GM10248 (cell line): ENCODE measurements at regions not wholly inside any gene's neighbourhood (a gene's known extent, or its start where the extent isn't known, plus 50 kb on each side); places are given as distances from the start of the nearest gene placed in this dataset.

Source experiments
- CTCF ChIA-PET: fragments of 300-600 bp; sonication (Branson Sonifier 250); formaldehyde crosslinking; extraction: SDS; loops from one replicate; lab custom pipeline; 2021; ENCODE audit warnings: antibody characterized with exemption; lab: Yijun Ruan, JAX
- POLR2A ChIA-PET: fragments of 350-650 bp; sonication (Branson Sonifier 250); formaldehyde crosslinking; extraction: SDS; loops from one replicate; lab custom pipeline; 2020; ENCODE audit warnings: antibody characterized with exemption; lab: Yijun Ruan, JAX
- DNase-seq: peaks from one replicate; pipeline ENCODE4 v3.0.0; 2012; ENCODE audit errors: extremely low spot score
- TF ChIP-seq, protein P1 (sequence below): IDR thresholded peaks from 2 replicates; pipeline ENCODE4 v1.5.1; 2012; ENCODE audit warnings: mild to moderate bottlenecking, low read depth; ENCODE audit errors: extremely low read depth, missing control alignments, control extremely low read depth

DNA sequence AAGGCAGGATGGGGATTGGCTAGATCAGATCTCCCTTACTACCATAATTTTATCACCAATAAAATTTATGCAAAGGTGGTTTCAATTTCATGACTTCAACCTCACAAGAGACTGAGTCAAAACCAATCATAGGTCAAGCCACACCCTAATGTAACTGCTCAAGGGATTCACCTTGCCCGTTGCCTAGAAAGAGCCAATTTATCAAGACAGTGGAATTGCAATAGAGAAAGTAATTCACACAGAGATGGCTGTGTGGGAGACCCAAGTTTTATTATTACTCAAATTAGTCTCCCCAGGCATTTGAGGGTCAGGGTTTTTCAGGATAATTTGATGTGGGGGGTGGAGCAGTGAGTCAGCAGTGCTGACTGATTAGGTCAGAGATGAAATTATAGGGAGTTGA is 340.6 kb downstream of the RND3 start:
- POLR2A ChIA-PET = no interaction called here
- DNase-seq = no peak
- TF ChIP-seq, protein P1, sequence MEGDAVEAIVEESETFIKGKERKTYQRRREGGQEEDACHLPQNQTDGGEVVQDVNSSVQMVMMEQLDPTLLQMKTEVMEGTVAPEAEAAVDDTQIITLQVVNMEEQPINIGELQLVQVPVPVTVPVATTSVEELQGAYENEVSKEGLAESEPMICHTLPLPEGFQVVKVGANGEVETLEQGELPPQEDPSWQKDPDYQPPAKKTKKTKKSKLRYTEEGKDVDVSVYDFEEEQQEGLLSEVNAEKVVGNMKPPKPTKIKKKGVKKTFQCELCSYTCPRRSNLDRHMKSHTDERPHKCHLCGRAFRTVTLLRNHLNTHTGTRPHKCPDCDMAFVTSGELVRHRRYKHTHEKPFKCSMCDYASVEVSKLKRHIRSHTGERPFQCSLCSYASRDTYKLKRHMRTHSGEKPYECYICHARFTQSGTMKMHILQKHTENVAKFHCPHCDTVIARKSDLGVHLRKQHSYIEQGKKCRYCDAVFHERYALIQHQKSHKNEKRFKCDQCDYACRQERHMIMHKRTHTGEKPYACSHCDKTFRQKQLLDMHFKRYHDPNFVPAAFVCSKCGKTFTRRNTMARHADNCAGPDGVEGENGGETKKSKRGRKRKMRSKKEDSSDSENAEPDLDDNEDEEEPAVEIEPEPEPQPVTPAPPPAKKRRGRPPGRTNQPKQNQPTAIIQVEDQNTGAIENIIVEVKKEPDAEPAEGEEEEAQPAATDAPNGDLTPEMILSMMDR = no peak
- CTCF ChIA-PET = no interaction called here

DNA sequence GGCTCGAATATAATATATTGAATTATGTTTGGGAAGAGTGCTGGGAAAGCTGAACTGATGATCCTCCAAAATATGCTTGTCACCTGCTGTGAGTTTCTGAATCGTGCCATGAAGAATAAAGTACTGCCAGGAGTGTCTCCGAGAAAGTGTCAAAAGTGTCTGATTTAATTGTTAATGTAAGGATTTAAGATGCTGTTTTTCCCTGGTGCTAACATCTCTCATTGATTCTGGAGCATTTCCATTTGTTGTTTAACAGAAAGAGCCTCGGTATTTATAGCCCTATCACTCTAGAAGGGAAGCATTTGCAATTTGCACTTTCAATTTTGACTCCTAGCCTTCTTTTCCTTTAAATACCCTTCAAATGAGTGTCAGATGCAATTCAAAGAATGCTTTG is 342.2 kb downstream of the RND3 start:
- CTCF ChIA-PET = interaction anchor here (1.2 kb wide), 1 partner anchor 23 kb away, joined by 3 read pairs; no protein-coding TSS in a partner anchor
- POLR2A ChIA-PET = no interaction called here
- DNase-seq = no peak
- TF ChIP-seq, protein P1 = no peak

DNA sequence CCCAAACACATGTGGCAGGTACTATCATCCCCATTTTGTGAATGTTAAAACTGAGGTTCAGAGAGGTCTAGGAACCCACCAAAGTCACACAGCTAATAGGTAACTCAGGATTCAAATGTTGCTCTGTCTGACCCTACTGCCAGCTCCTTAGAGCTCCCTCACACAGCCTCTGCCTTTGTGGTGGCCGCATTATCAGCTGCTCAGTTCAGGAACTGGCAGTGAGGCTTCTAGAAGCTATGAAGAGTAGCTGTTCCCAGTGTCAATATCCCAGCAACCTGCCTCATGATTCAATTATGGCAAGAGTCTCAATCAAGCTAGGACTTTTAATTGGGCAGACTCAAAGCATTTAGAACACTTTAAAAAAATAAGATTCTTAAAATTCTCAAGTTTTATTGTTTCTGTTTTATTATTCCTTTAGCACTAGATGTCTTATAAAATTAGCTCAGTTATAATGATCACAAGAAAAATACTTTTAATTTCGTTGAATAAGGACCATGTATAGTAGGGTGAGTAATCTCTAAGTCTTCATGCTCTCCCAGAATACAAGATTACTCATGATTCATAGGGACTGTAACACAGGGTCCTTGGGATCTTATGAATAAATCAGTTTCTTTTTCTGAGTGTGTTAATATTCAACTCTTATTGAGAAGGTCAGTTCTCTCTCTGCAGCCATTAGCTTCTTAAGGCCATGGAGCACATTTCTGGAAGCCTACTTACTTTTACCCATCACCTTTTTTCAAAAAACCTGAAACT is 342.7 kb downstream of the RND3 start:
- ChIA-PET CTCF (interaction anchor here (1.2 to 1.3 kb wide), 2 partner anchors 10 to 16 kb away, joined by 4 read pairs; no protein-coding TSS in a partner anchor), POLR2A (no interaction called here)
- no peak for DNase-seq
- TF ChIP-seq, protein P1 = no peak

DNA sequence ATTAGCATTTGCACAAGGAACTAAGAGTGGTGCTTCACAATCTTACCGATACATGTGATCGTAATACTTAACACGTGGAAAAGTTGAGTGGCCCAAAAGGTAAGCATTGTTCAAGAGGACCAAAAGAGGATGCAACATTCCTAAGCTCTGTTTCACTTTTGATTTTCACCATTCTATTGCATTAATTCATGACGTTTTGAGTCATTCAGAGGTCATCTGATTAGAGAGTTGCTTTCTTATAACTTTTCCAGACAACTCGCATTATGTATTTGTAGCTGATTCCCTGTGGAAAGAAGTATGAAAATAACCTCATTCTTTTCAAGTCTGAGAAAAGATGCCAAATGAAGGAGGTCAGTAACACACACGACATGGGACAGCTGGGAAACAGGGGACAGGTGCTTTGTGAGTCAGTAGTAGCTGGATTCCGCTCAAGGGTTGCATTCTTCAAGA is 344.4 kb downstream of the RND3 start:
- TF ChIP-seq, protein P1 = no peak
- ChIA-PET CTCF (interaction anchor here (0.9 kb wide), 1 partner anchor 12 kb away, joined by 4 read pairs; no protein-coding TSS in a partner anchor), POLR2A (no interaction called here)
- no peak for DNase-seq

DNA sequence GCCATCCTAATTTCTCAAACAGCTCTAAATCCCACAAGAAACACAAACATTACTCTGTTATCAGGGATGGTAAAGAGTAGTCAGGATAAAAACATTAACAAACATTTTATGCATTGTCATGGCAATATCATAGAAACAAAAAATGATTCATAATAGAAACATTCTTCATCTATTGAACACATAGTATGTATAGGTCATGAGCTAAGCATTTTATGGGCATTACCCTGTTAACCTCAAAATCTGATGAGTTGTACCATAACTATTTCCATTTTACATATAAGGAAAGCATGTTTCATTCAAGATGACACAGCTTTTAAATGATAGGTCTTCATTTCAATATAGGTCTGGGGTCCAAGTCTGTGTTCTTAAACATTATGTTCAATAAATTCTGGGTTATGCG is 344.9 kb downstream of the RND3 start:
- CTCF ChIA-PET = interaction anchor here (0.9 kb wide), 1 partner anchor 13 kb away, joined by 4 read pairs; no protein-coding TSS in a partner anchor
- no peak for DNase-seq
- TF ChIP-seq, protein P1 = no peak
- POLR2A ChIA-PET = no interaction called here

DNA sequence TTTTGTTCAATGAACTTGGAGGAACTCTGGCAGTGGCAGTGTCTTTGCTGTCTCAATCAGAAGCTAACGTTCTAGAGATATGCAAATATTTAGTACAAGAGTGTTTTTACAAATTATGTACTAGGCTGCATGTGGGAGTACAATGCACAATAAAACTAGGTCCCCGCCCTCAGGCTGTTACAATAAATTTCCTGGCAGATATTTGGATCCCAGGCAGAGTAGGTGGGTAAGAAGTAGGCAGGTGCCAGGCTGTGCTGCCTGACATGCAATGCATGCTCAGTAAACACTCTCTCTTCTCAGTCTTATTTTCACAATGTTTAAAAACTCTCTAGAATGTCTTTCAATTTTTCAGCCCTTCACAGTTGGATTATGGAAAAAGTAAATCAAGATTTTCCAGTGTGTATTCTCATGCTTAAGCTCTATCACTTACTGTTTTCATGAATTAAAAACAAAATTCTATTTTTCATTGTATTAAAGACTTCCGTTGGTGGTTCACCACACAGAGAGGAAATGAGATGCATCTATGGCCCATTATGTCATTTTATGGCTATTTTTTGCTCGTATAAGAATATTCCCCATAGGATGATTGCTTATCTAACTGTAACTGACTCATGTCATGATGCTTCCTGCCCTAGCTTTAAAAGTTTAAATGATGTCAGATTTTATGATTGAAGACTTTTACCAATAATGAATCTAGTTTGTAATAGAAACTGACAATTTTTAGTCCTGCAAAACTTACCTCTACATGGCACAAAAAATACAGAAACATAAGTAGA is 346.1 kb downstream of the RND3 start:
- CTCF ChIA-PET = interaction anchor here (1.4 kb wide), 1 partner anchor 284 kb away, joined by 3 read pairs; no protein-coding TSS in a partner anchor
- TF ChIP-seq, protein P1 = no peak
- DNase-seq = no peak
- POLR2A ChIA-PET = interaction anchor here (0.6 kb wide), 1 partner anchor 12 kb away, joined by 5 read pairs; no protein-coding TSS in a partner anchor
